Activated CD8-positive, alpha-beta T cell treated with anti-CD3 and anti-CD28 coated beads for 36 hours (primary cell): ENCODE measurements at regions not wholly inside any gene's neighbourhood (a gene's known extent, or its start where the extent isn't known, plus 50 kb on each side); places are given as distances from the start of the nearest gene placed in this dataset.

Experiments used
- ATAC-seq: fragments of 200-7000 bp; cut with Tn5 transposase; one replicate; pipeline ENCODE4 v1.10.0; 2021; ENCODE audit warnings: mild to moderate bottlenecking, moderate library complexity
- CTCF ChIA-PET: fragments of 350-600 bp; sonication (Branson Sonifier 250); formaldehyde crosslinking; loops from one replicate; lab custom pipeline; 2021; ENCODE audit warnings: antibody characterized with exemption; lab: Charles Lee
- POLR2A ChIA-PET: fragments of 350-600 bp; sonication (Branson Sonifier 250); formaldehyde crosslinking; loops from one replicate; lab custom pipeline; 2021; ENCODE audit warnings: antibody characterized with exemption; lab: Charles Lee
- DNase-seq: peaks from one replicate; pipeline ENCODE4 v3.0.0-alpha.2; 2020
- H3K27ac Mint-ChIP-seq: one replicate; pipeline ENCODE4 v1.8.0; 2021; ENCODE audit warnings: mild to moderate bottlenecking, mixed read lengths
- H3K27me3 Mint-ChIP-seq: one replicate; pipeline ENCODE4 v1.8.0; 2021; ENCODE audit warnings: mixed read lengths
- H3K36me3 Mint-ChIP-seq: one replicate; pipeline ENCODE4 v1.8.0; 2021; ENCODE audit warnings: low read depth, mixed read lengths
- H3K4me1 Mint-ChIP-seq: one replicate; pipeline ENCODE4 v1.8.0; 2021; ENCODE audit warnings: low read depth, mixed read lengths
- H3K4me3 Mint-ChIP-seq: one replicate; pipeline ENCODE4 v1.8.0; 2021; ENCODE audit warnings: mild to moderate bottlenecking, moderate library complexity, mixed read lengths
- H3K9me3 Mint-ChIP-seq: one replicate; pipeline ENCODE4 v1.8.0; 2021; ENCODE audit warnings: mixed read lengths
- intact Hi-C: fragments of 100-400 bp; cut with micrococcal nuclease; formaldehyde crosslinking; loops from one replicate; pipeline ENCODE4 v1.10.0; 2022
- TF ChIP-seq, protein P1 (sequence below): fragments of 200-600 bp; IDR thresholded peaks from one replicate; pipeline ENCODE4 v1.8.0; 2022; ENCODE audit warnings: antibody characterized with exemption, mild to moderate bottlenecking

DNA sequence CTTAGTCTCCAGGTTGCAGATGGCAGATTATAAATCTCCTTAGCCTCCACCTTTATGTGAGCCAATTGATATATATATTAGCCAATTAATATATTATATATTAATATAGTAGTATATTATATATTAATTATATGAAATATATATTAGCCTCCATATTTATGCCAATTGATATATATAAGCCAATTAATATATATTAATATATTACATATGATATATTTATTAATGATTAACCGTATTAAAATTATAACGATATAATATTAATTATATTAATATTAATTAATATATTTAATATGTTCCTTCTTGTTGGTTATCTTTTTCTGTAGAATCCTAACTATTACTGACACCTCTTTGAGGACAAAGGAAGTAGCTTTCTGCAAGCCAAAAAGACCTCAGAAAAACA, 972.5 kb downstream of the GBE1 start:
- Mint-ChIP-seq H3K4me3 (no peak overlapping the region), H3K4me1 (no peaks in the 10 kb centered on the region), H3K27ac (no peak overlapping the region), H3K36me3 (no peaks in the 10 kb centered on the region), H3K27me3 (no peaks in the 10 kb centered on the region), H3K9me3 (peaks cover 13% of the 10 kb centered on the region)
- DNase-seq (no peak), ATAC-seq (no peak)
- CTCF ChIA-PET = no interaction called here
- POLR2A ChIA-PET = no interaction called here
- TF ChIP-seq, protein P1, sequence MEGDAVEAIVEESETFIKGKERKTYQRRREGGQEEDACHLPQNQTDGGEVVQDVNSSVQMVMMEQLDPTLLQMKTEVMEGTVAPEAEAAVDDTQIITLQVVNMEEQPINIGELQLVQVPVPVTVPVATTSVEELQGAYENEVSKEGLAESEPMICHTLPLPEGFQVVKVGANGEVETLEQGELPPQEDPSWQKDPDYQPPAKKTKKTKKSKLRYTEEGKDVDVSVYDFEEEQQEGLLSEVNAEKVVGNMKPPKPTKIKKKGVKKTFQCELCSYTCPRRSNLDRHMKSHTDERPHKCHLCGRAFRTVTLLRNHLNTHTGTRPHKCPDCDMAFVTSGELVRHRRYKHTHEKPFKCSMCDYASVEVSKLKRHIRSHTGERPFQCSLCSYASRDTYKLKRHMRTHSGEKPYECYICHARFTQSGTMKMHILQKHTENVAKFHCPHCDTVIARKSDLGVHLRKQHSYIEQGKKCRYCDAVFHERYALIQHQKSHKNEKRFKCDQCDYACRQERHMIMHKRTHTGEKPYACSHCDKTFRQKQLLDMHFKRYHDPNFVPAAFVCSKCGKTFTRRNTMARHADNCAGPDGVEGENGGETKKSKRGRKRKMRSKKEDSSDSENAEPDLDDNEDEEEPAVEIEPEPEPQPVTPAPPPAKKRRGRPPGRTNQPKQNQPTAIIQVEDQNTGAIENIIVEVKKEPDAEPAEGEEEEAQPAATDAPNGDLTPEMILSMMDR = no peak
- intact Hi-C loops = no loop called here

DNA sequence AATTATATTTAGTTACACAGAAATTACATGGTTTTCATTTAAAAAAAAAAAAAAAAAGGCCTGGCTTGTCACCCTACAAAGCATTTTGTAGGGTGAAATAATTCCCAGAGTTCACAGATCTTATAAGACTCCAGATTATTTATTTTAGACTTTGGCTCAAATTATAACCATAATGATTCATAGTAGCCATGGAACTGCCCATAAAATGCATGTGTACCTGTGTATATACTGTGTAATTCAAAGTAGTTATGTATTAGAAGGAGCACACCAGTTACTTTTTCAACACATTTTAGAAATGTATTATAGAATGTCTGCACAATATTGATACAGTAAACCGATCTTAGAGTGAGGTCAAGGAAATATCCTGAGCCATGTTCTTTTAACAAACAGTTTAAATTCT, 975.6 kb downstream of the GBE1 start:
- ATAC-seq (no peak), DNase-seq (no peak)
- H3K27me3 Mint-ChIP-seq = no peaks in the 10 kb centered on the region
- H3K9me3 Mint-ChIP-seq = peaks cover 15% of the 10 kb centered on the region
- H3K4me1 Mint-ChIP-seq = no peaks in the 10 kb centered on the region
- intact Hi-C loops = no loop called here
- TF ChIP-seq, protein P1 = no peak
- CTCF ChIA-PET = no interaction called here
- POLR2A ChIA-PET = interaction anchor here (0.6 kb wide), 1 partner anchor 20 kb away, joined by 3 read pairs; no protein-coding TSS in a partner anchor
- no peak overlapping the region for H3K4me3 Mint-ChIP-seq
- H3K27ac Mint-ChIP-seq = no peak overlapping the region
- H3K36me3 Mint-ChIP-seq = no peaks in the 10 kb centered on the region

DNA sequence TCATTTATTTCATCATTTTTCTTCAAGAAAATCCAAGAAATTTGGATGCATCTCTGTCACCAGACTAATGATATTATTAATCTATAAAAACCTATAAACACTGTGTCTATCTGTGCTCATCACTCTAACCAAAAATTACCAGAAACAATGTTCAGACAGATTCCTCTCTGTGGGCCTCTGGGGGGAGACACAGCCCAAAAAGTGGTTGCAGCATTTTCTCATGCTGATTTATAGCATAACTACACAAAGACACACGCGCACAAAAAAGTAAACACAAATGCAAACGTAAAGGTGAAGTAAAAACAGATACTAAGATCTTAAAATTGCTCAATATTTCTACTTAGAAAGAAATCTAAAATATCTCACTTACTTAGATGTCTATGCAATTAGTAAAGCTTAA, 976.0 kb downstream of the GBE1 start:
- POLR2A ChIA-PET = interaction anchor here (0.6 kb wide), 1 partner anchor 21 kb away, joined by 3 read pairs; no protein-coding TSS in a partner anchor
- DNase-seq (no peak), ATAC-seq (no peak)
- TF ChIP-seq, protein P1 = no peak
- Mint-ChIP-seq H3K27me3 (no peaks in the 10 kb centered on the region), H3K4me1 (no peaks in the 10 kb centered on the region), H3K9me3 (peaks cover 15% of the 10 kb centered on the region), H3K36me3 (no peaks in the 10 kb centered on the region), H3K27ac (no peak overlapping the region), H3K4me3 (no peak overlapping the region)
- CTCF ChIA-PET = no interaction called here
- intact Hi-C loops = no loop called here

GRCh38 chr3:80771085-80771484, 990.4 kb downstream of the GBE1 start:
- Mint-ChIP-seq H3K36me3 (no peaks in the 10 kb centered on the region), H3K27ac (no peak overlapping the region), H3K27me3 (no peaks in the 10 kb centered on the region), H3K4me3 (no peak overlapping the region), H3K9me3 (peaks cover 4% of the 10 kb centered on the region), H3K4me1 (no peaks in the 10 kb centered on the region)
- TF ChIP-seq, protein P1 = no peak
- intact Hi-C loops = loop anchor here (5.0 kb wide), 1 partner anchor 351 kb away; no protein-coding TSS in a partner anchor
- DNase-seq = no peak
- ATAC-seq = no peak
- POLR2A ChIA-PET = no interaction called here
- CTCF ChIA-PET = no interaction called here

DNA sequence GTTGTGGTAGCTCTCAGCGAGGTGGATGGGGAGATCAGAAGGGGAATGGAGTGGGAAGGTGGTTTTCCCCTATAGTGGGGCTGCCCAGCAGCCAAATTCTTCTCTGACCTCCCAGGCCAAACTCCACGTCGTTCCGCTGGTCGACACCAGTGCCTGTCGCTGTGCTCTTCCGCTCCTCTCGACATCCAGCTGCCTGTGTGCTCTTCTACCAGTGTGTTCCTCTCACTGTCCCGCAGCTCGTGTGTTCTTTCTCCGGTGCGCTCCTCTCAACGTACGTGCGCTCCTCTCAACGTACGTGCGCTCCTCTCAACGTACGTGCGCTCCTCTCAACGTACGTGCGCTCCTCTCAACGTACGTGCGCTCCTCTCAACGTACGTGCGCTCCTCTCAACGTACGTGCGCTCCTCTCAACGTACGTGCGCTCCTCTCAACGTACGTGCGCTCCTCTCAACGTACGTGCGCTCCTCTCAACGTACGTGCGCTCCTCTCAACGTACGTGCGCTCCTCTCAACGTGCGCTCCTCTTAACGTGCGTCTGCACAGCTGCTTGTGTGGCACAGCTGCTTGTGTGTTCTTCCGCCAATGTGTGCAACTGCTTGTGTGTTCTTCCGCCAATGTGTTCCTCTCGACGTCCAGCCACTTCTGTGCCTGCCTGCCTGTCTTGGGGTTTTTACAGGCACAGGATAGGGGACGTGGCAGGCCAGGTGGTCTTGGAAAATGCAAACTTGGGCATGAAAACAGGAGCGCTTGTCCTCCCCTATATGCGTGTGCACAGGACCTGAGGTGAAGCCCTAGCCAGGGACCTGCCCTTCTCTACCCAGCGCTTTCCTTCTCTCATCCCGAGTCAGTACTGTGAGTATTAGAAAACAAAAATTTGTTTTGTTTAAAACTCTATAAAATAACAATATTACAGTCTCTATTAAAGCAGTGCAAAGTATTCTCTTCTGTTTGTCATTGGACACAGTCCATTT, 991.1 kb downstream of the GBE1 start:
- DNase-seq = no peak
- TF ChIP-seq, protein P1 = no peak
- H3K36me3 Mint-ChIP-seq = no peaks in the 10 kb centered on the region
- no peak overlapping the region for H3K27ac Mint-ChIP-seq
- ChIA-PET POLR2A (no interaction called here), CTCF (no interaction called here)
- H3K9me3 Mint-ChIP-seq = peaks cover 4% of the 10 kb centered on the region
- H3K27me3 Mint-ChIP-seq = no peaks in the 10 kb centered on the region
- no peak overlapping the region for H3K4me3 Mint-ChIP-seq
- intact Hi-C loops = loop anchor here (5.0 kb wide), 1 partner anchor 352 kb away; no protein-coding TSS in a partner anchor
- ATAC-seq = no peak
- H3K4me1 Mint-ChIP-seq = no peaks in the 10 kb centered on the region
